D721Med (cell line): ENCODE measurements at regions not wholly inside any gene's neighbourhood (a gene's known extent, or its start where the extent isn't known, plus 50 kb on each side); places are given as distances from the start of the nearest gene placed in this dataset.

Experiments used
- DNase-seq: peaks from one replicate; pipeline ENCODE4 v3.0.0; 2011; ENCODE audit warnings: low spot score; ENCODE audit not compliant: insufficient read length
- FAIRE-seq: peaks from 2 replicates; lab custom pipeline; 2011; peaks lifted over from hg19 to GRCh38; lab: Jason Lieb, UNC
- TF ChIP-seq, protein P1 (sequence below): IDR thresholded peaks from 2 replicates; pipeline ENCODE4 v1.5.1; 2012; ENCODE audit warnings: mild to moderate bottlenecking, control low read depth; ENCODE audit not compliant: insufficient read depth; ENCODE audit errors: missing control alignments

GRCh38 chr10:30231709-30232108 lies 117.4 kb downstream of the MTPAP start:
- DNase-seq (no peak), FAIRE-seq (no peak)
- TF ChIP-seq, protein P1, sequence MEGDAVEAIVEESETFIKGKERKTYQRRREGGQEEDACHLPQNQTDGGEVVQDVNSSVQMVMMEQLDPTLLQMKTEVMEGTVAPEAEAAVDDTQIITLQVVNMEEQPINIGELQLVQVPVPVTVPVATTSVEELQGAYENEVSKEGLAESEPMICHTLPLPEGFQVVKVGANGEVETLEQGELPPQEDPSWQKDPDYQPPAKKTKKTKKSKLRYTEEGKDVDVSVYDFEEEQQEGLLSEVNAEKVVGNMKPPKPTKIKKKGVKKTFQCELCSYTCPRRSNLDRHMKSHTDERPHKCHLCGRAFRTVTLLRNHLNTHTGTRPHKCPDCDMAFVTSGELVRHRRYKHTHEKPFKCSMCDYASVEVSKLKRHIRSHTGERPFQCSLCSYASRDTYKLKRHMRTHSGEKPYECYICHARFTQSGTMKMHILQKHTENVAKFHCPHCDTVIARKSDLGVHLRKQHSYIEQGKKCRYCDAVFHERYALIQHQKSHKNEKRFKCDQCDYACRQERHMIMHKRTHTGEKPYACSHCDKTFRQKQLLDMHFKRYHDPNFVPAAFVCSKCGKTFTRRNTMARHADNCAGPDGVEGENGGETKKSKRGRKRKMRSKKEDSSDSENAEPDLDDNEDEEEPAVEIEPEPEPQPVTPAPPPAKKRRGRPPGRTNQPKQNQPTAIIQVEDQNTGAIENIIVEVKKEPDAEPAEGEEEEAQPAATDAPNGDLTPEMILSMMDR: no peak

DNA sequence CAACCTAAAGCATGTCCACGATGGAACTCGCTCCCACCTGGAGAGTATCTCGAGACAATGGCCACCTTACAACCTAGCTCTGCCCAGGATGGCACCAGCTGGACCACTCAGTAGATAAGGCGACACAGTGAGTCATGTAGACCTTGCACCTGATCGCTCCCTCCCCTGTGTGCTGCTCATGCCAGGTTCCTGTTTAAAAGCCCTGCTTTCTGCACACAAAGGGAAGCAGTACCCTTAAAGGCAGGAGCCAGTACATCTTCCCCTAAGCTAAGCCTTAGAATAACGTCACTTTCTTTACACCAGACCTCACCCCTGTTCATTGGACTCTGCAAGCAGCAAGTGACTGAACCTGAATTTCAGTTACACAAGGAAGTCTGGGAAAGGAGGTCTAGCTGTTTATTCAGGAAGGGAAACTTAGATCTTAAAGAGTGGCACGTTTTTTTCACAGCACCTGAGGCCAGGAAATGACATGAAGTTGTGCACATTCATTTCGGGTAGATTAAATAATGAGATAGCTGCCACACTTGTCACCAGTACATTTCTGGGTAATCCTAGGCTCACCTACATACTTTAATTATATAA lies 117.9 kb downstream of the MTPAP start:
- no peak for FAIRE-seq
- TF ChIP-seq, protein P1: no peak
- no peak for DNase-seq

- no peak for DNase-seq
- TF ChIP-seq, protein P1: no peak
- no peak for FAIRE-seq
Observed at GRCh38 chr10:30229536-30229935, 119.5 kb downstream of the MTPAP start.

DNA sequence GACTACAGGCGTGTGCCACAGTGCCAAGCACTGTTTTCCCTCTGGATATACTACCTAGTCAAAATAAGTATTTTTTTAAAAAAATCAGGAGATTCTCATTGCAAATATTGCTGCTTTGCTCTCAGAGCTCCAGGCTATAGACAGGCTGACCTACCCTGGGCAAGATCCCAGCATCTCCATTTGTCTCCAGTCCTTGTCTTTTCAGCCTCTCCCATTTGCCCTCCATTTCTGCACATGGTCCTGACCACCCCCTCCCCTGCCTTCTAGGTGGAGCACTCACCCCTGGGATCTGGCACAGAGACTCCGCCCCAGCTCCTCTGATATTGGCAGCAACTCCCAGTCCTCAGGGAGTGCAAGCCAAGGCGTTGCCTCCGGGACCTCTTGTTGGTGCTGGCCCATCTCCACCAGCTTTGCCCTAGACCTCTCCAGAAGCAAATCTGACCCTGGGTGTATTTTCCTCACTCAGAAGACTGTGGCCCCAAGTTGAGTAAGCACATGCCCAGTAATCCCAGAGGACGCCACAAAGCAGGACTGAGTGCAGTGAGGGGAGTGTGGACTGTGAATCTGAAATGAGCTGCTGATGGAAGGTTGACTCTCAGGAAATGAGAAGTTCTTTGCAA lies 120.6 kb downstream of the MTPAP start:
- FAIRE-seq (no peak), DNase-seq (no peak)
- TF ChIP-seq, protein P1: no peak

DNA sequence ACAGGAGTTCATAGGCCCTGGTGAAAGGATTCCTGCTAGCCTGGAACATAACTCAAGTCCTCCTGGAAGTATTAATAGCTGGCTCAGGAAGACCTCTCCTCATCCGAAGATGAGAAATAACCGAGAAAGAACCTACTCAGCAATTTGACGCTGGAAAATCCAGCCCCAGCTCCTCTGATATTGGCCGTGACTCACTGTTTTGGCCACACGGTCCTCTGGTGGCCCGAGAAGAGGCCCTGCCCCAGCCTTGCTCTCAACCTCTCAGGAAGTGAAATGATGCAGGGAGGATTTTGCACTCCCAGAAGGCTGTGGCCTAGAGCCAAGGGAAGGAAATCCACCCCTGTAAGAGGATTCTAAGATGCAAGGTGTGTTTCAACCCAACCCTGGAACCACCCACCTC lies 121.6 kb downstream of the MTPAP start:
- no peak for FAIRE-seq
- TF ChIP-seq, protein P1: no peak

GRCh38 chr10:30219971-30220751 lies 128.9 kb downstream of the MTPAP start:
- DNase-seq (no peak), FAIRE-seq (no peak)
- TF ChIP-seq, protein P1: no peak

More for the DNA sequence above, 121.6 kb downstream of the MTPAP start:
- no peak for DNase-seq
